Common myeloid progenitor, CD34-positive (primary cell): ENCODE measurements at regions not wholly inside any gene's neighbourhood (a gene's known extent, or its start where the extent isn't known, plus 50 kb on each side); places are given as distances from the start of the nearest gene placed in this dataset.

ENCODE experiments used
- CTCF ChIA-PET: fragments of 350-600 bp; sonication (Branson Sonifier 250); formaldehyde crosslinking; loops from one replicate; lab custom pipeline; 2021; ENCODE audit warnings: antibody characterized with exemption; lab: Charles Lee
- POLR2A ChIA-PET: fragments of 350-600 bp; sonication (Branson Sonifier 250); formaldehyde crosslinking; loops from one replicate; lab custom pipeline; 2021; ENCODE audit warnings: antibody characterized with exemption; lab: Charles Lee
- DNase-seq, 3 donors: peaks; one replicate each; pipeline versions ENCODE4 v3.0.0 to v3.0.0-alpha.2; 2013
- H3K27ac ChIP-seq, 2 experiments: 1 replicate in 1 of 2; 2 replicates in 1 of 2; pipeline ENCODE4 v1.7.0; 2013; ENCODE audit warnings: inconsistent platforms in 2 of 2, low read length in 2 of 2, mild to moderate bottlenecking in 2 of 2, low read depth in 1 of 2, moderate library complexity in 1 of 2; ENCODE audit not compliant: severe bottlenecking in 2 of 2, insufficient read depth in 1 of 2, poor library complexity in 1 of 2
- H3K27me3 ChIP-seq, 5 experiments: replicated peaks in 2 of 5; 1 replicate in 3 of 5; 2 replicates in 2 of 5; pipeline versions ENCODE4 v1.6.1 to v1.7.0; 2013; ENCODE audit warnings: low read length in 4 of 5, mild to moderate bottlenecking in 2 of 5, moderate library complexity in 2 of 5, inconsistent platforms in 1 of 5; ENCODE audit not compliant: insufficient read depth in 5 of 5, control insufficient read depth in 4 of 5
- H3K36me3 ChIP-seq, 4 experiments: 1 replicate in 2 of 4; 2 replicates in 2 of 4; pipeline versions ENCODE4 v1.6.1 to v1.7.0; 2013; ENCODE audit warnings: low read length in 3 of 4, control low read depth in 1 of 4, mild to moderate bottlenecking in 1 of 4; ENCODE audit not compliant: control insufficient read depth in 4 of 4, insufficient read depth in 4 of 4
- H3K4me1 ChIP-seq, 4 experiments: 1 replicate in 3 of 4; 2 replicates in 1 of 4; pipeline versions ENCODE4 v1.6.1 to v1.7.1; 2013; ENCODE audit warnings: low read length in 3 of 4, mild to moderate bottlenecking in 3 of 4, control low read depth in 1 of 4, inconsistent platforms in 1 of 4, moderate library complexity in 1 of 4; ENCODE audit not compliant: control insufficient read depth in 4 of 4, insufficient read depth in 4 of 4; ENCODE audit errors: control extremely low read depth in 1 of 4
- H3K4me3 ChIP-seq, 7 experiments: 1 replicate in 4 of 7; 2 replicates in 3 of 7; pipeline versions ENCODE4 v1.5.1 to v1.7.0; 2013; ENCODE audit warnings: mild to moderate bottlenecking in 7 of 7, low read length in 6 of 7, moderate library complexity in 6 of 7, inconsistent platforms in 2 of 7, low read depth in 2 of 7, control low read depth in 1 of 7; ENCODE audit not compliant: insufficient read depth in 4 of 7, control insufficient read depth in 1 of 7; ENCODE audit errors: extremely low read depth in 1 of 7
- H3K9me3 ChIP-seq, 5 experiments: 1 replicate in 4 of 5; 2 replicates in 1 of 5; pipeline versions ENCODE4 v1.6.1 to v1.7.1; 2013; ENCODE audit warnings: low read length in 4 of 5, mild to moderate bottlenecking in 2 of 5, inconsistent platforms in 1 of 5, low read depth in 1 of 5, moderate library complexity in 1 of 5; ENCODE audit not compliant: control insufficient read depth in 4 of 5, insufficient read depth in 2 of 5; ENCODE audit errors: control extremely low read depth in 1 of 5
- WGBS: methylation state at CpG from one replicate; pipeline ENCODE4 v1.1.5; 2013; ENCODE audit not compliant: insufficient coverage; 5-methylcytosine and 5-hydroxymethylcytosine counted together

GRCh38 chr1:229870381-229870780 is 196.7 kb upstream of the GALNT2 start:
- Histone ChIP-seq H3K9me3 (no peaks in the 10 kb centered on the region), H3K27ac (no peak overlapping the region), H3K27me3 (peaks cover 0 to 6% (median 0%) of the 10 kb centered on the region in 5 experiments), H3K4me3 (no peak overlapping the region), H3K36me3 (no peaks in the 10 kb centered on the region), H3K4me1 (no peaks in the 10 kb centered on the region)
- CTCF ChIA-PET, result no interaction called here
- POLR2A ChIA-PET, result interaction anchor here (0.6 kb wide), 1 partner anchor 199 kb away, joined by 3 read pairs; no protein-coding TSS in a partner anchor
- WGBS, result 100% methylated on average over 2 of the region's 2 CpGs
- no peak for DNase-seq

DNA sequence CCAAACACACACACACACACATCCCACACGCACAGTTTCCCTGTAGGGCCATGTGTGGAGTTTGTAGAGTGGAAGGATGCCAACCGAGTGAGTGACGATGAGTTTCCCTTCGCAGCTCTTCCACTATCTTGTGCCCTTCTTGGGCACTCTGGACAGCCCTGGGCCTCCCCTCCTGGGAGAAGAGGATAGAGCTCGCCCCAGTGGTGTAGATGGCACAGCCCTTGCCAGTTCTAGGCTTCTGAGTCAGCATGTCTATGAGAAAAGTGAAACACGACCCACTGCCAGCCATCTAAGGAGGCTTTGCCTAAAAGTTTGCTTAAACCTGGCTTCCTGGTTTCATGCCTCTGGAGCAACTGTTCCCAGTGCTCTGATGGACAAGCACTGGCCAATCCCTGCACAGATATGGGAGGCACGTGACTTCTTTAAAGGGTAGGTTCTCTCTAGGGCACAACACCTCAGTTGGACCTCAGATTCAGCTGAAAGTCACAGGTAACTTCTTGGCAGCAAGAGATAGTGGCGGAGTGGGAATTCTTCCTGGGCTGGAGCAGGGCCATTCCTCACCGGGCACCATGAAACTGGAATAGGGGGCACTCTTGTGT is 195.9 kb upstream of the GALNT2 start:
- DNase-seq, result no peak
- H3K36me3 ChIP-seq, result no peaks in the 10 kb centered on the region
- POLR2A ChIA-PET, result interaction anchor here (0.6 kb wide), 1 partner anchor 199 kb away, joined by 3 read pairs; no protein-coding TSS in a partner anchor
- no peak overlapping the region for H3K4me3 ChIP-seq
- CTCF ChIA-PET, result no interaction called here
- 95% methylated on average over 7 of the region's 9 CpGs for WGBS
- H3K27me3 ChIP-seq, result peaks cover 0 to 11% (median 0%) of the 10 kb centered on the region in 5 experiments
- H3K4me1 ChIP-seq, result no peaks in the 10 kb centered on the region
- no peak overlapping the region for H3K27ac ChIP-seq
- no peaks in the 10 kb centered on the region for H3K9me3 ChIP-seq

DNA sequence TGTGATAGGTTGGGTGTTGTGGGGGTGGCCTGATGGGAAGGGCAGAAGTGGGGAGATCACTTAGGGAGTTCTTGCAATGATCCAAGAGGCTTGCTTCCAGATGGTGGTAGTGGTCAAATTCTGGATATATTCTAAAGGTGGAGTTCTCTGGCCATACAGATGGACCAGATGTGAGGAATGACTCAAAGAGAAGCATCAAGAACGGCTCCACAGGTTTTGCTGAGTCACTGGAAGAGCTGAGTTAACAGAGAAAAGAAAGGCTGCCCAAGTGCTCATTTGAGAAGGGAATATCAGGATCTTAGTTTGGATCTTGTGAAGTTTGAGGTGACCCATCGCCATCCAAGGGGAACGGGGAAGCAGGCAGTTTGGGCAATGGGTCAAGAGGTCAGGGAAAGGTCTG is 192.9 kb upstream of the GALNT2 start:
- Histone ChIP-seq H3K27ac (no peak overlapping the region), H3K4me3 (no peak overlapping the region), H3K9me3 (no peaks in the 10 kb centered on the region), H3K27me3 (peaks cover 0 to 17% (median 4%) of the 10 kb centered on the region in 5 experiments), H3K4me1 (no peaks in the 10 kb centered on the region), H3K36me3 (no peaks in the 10 kb centered on the region)
- ChIA-PET CTCF (no interaction called here), POLR2A (no interaction called here)
- no peak for DNase-seq
- WGBS, result 94% methylated on average over 3 of the region's 3 CpGs

DNA sequence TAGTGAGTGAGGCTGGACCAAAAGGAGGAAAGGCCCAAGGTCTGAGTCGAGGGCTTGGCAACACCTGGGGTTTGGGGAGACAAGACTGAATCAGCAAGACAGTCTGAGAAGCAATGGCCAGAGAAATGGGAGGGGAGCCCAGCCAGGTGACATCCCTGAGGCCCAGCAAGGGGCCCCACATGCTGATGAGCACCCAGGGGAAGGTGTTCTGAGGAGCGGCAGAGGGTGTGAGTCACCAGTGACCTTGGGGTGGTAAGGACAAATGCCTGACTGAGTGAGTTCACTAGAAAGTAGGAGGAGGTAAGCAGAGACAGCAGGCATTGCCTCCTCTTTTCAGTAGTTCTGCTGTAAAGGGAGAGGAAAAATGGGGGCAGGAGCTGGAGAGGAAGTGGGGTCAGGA is 192.4 kb upstream of the GALNT2 start:
- WGBS, result 100% methylated on average over 1 of the region's 2 CpGs
- Histone ChIP-seq H3K27me3 (peaks cover 0 to 17% (median 4%) of the 10 kb centered on the region in 5 experiments), H3K36me3 (no peaks in the 10 kb centered on the region), H3K4me3 (no peak overlapping the region), H3K9me3 (no peaks in the 10 kb centered on the region), H3K27ac (no peak overlapping the region), H3K4me1 (no peaks in the 10 kb centered on the region)
- no peak for DNase-seq
- CTCF ChIA-PET, result no interaction called here
- POLR2A ChIA-PET, result no interaction called here

DNA sequence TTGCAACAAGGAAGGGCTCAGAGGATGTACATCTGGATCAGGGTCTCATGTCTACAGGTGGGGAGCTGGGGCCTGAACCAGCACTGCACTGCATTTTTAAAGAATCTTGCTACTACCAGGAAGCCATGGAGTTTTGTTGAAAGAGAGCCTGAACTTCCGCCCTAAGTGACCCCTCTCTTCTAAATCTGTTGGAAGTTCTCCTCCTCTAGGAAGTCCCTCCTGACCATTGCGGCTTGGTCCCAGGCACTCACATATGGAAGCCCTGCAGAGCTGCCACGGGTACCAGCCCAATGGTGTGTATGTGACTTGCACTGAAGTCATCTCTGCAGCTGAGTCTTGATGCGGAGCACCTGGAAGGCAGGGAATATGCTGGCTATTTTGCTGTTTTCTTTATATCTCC is 192.0 kb upstream of the GALNT2 start:
- no peaks in the 10 kb centered on the region for H3K4me1 ChIP-seq
- CTCF ChIA-PET, result no interaction called here
- 96% methylated on average over 4 of the region's 4 CpGs for WGBS
- no peaks in the 10 kb centered on the region for H3K9me3 ChIP-seq
- H3K4me3 ChIP-seq, result no peak overlapping the region
- no peaks in the 10 kb centered on the region for H3K36me3 ChIP-seq
- H3K27ac ChIP-seq, result no peak overlapping the region
- DNase-seq, result no peak
- POLR2A ChIA-PET, result no interaction called here
- H3K27me3 ChIP-seq, result peaks cover 0 to 17% (median 4%) of the 10 kb centered on the region in 5 experiments

- Histone ChIP-seq H3K4me3 (no peak overlapping the region), H3K4me1 (no peaks in the 10 kb centered on the region), H3K9me3 (no peaks in the 10 kb centered on the region), H3K27me3 (peaks cover 0 to 18% (median 4%) of the 10 kb centered on the region in 5 experiments), H3K27ac (no peak overlapping the region), H3K36me3 (no peaks in the 10 kb centered on the region)
- no peak for DNase-seq
- 100% methylated on average over 3 of the region's 3 CpGs for WGBS
- POLR2A ChIA-PET, result no interaction called here
- CTCF ChIA-PET, result no interaction called here
Measured at GRCh38 chr1:229879746-229880145, 187.3 kb upstream of the GALNT2 start.

GRCh38 chr1:229880271-229881170 is 186.5 kb upstream of the GALNT2 start:
- ChIA-PET CTCF (no interaction called here), POLR2A (no interaction called here)
- H3K4me3 ChIP-seq, result no peak overlapping the region
- H3K9me3 ChIP-seq, result no peaks in the 10 kb centered on the region
- H3K4me1 ChIP-seq, result no peaks in the 10 kb centered on the region
- 96% methylated on average over 14 of the region's 15 CpGs for WGBS
- H3K36me3 ChIP-seq, result no peaks in the 10 kb centered on the region
- DNase-seq, result no peak
- peaks cover 0 to 16% (median 4%) of the 10 kb centered on the region in 5 experiments for H3K27me3 ChIP-seq
- H3K27ac ChIP-seq, result no peak overlapping the region
